GM12891 (cell line): ENCODE measurements at regions not wholly inside any gene's neighbourhood (a gene's known extent, or its start where the extent isn't known, plus 50 kb on each side); places are given as distances from the start of the nearest gene placed in this dataset.

ENCODE experiments used
- POLR2A ChIP-seq: IDR thresholded peaks from 2 replicates; pipeline ENCODE4 v1.6.1; 2011; ENCODE audit warnings: low read depth, low read length, control low read depth
- POLR2AphosphoS5 ChIP-seq: IDR thresholded peaks from 2 replicates; pipeline ENCODE4 v1.6.1; 2011; ENCODE audit warnings: low read depth, low read length, control low read depth
- TAF1 ChIP-seq: IDR thresholded peaks from 2 replicates; pipeline ENCODE4 v1.6.1; 2011; ENCODE audit warnings: low read depth, low read length, control low read depth

GRCh38 chr2:239593455-239593854 is 192.6 kb upstream of the HDAC4 start:
- TF ChIP-seq POLR2A (no peak), TAF1 (no peak), POLR2AphosphoS5 (no peak)
